HG03439 (cell line): ENCODE measurements at regions not wholly inside any gene's neighbourhood (a gene's known extent, or its start where the extent isn't known, plus 50 kb on each side); places are given as distances from the start of the nearest gene placed in this dataset.

Experiments
- ATAC-seq: cut with Tn5 transposase; IDR thresholded peaks from one replicate; pipeline ENCODE4 v1.9.1; 2021; ENCODE audit warnings: mild to moderate bottlenecking, moderate library complexity; ENCODE audit not compliant: unreplicated experiment

- ATAC-seq = no peak
These were observed 223.9 kb upstream of the ZBED5 start for GRCh38 chr11:11081776-11082175.

GRCh38 chr11:11081288-11081687, 223.4 kb upstream of the ZBED5 start:
- no peak for ATAC-seq

GRCh38 chr11:11078344-11079086, 220.7 kb upstream of the ZBED5 start:
- ATAC-seq = no peak

- no peak for ATAC-seq
These were observed 220.0 kb upstream of the ZBED5 start for GRCh38 chr11:11077898-11078297.

GRCh38 chr11:11076879-11077278, 219.0 kb upstream of the ZBED5 start:
- no peak for ATAC-seq

- no peak for ATAC-seq
These were observed 218.4 kb upstream of the ZBED5 start for GRCh38 chr11:11076276-11076675.

- no peak for ATAC-seq
These were observed 217.8 kb upstream of the ZBED5 start for GRCh38 chr11:11075515-11076171.

GRCh38 chr11:11074686-11075335, 217.0 kb upstream of the ZBED5 start:
- ATAC-seq = no peak

GRCh38 chr11:11073996-11074395, 216.1 kb upstream of the ZBED5 start:
- ATAC-seq = no peak

- ATAC-seq = no peak
These were observed 214.2 kb upstream of the ZBED5 start for GRCh38 chr11:11072067-11072466.

- no peak for ATAC-seq
These were observed 213.6 kb upstream of the ZBED5 start for GRCh38 chr11:11071486-11071885.

GRCh38 chr11:11070976-11071375, 213.1 kb upstream of the ZBED5 start:
- no peak for ATAC-seq

- no peak for ATAC-seq
These were observed 212.3 kb upstream of the ZBED5 start for GRCh38 chr11:11069841-11070835.

- ATAC-seq = no peak
These were observed 210.3 kb upstream of the ZBED5 start for GRCh38 chr11:11068113-11068512.

GRCh38 chr11:11065396-11065795, 207.5 kb upstream of the ZBED5 start:
- ATAC-seq = no peak

- ATAC-seq = no peak
These were observed 199.6 kb upstream of the ZBED5 start for GRCh38 chr11:11057472-11057854.

- ATAC-seq = no peak
These were observed 199.1 kb upstream of the ZBED5 start for GRCh38 chr11:11056749-11057471.

- ATAC-seq = no peak
These were observed 198.5 kb upstream of the ZBED5 start for GRCh38 chr11:11056316-11056715.

- no peak for ATAC-seq
These were observed 190.2 kb upstream of the ZBED5 start for GRCh38 chr11:11047851-11048610.

GRCh38 chr11:11046781-11047180, 188.9 kb upstream of the ZBED5 start:
- ATAC-seq = no peak
